ENCODE measurements at regions not wholly inside any gene's neighbourhood (a gene's known extent, or its start where the extent isn't known, plus 50 kb on each side); places are given as distances from the start of the nearest gene placed in this dataset.
"Not testable (repeated sequence)": the region's sequence is repeated elsewhere in the genome, so short reads cannot be mapped to it uniquely, and the experiment has no call there.

- intact Hi-C loops (cut with DNase I): no loop called here
Observed at GRCh38 chr1:194477908-194478307, 1291.5 kb upstream of the B3GALT2 start.

GRCh38 chr1:194476872-194477271, 1290.5 kb upstream of the B3GALT2 start:
- intact Hi-C loops (cut with DNase I): no loop called here
- no peak for DNase-seq (ENCODE audit: low spot score)

More at GRCh38 chr1:194477908-194478307, 1291.5 kb upstream of the B3GALT2 start:
- no peak for DNase-seq (ENCODE audit: low spot score)

- no peak for DNase-seq (ENCODE audit: low spot score)
- intact Hi-C loops (cut with DNase I): no loop called here
Observed at GRCh38 chr1:194476351-194476750, 1289.9 kb upstream of the B3GALT2 start.

- no peak for DNase-seq (ENCODE audit: low spot score)
- intact Hi-C loops (cut with DNase I): no loop called here
Observed at GRCh38 chr1:194474701-194475100, 1288.3 kb upstream of the B3GALT2 start.

GRCh38 chr1:194473766-194474165, 1287.4 kb upstream of the B3GALT2 start:
- intact Hi-C loops (cut with DNase I): no loop called here
- no peak for DNase-seq (ENCODE audit: low spot score)

- intact Hi-C loops (cut with DNase I): no loop called here
- no peak for DNase-seq (ENCODE audit: low spot score)
Observed at GRCh38 chr1:194469282-194469681, 1282.9 kb upstream of the B3GALT2 start.

GRCh38 chr1:194466706-194467105, 1280.3 kb upstream of the B3GALT2 start:
- DNase-seq (ENCODE audit: low spot score): no peak

GRCh38 chr1:194447636-194448035, 1261.2 kb upstream of the B3GALT2 start:
- DNase-seq (ENCODE audit: low spot score): no peak
- intact Hi-C loops (cut with DNase I): no loop called here

More at GRCh38 chr1:194466706-194467105, 1280.3 kb upstream of the B3GALT2 start:
- intact Hi-C loops (cut with DNase I): no loop called here

- intact Hi-C loops (cut with DNase I): no loop called here
- DNase-seq (ENCODE audit: low spot score): no peak
Observed at GRCh38 chr1:194445244-194445643, 1258.8 kb upstream of the B3GALT2 start.

GRCh38 chr1:194442901-194443575, 1256.6 kb upstream of the B3GALT2 start:
- intact Hi-C loops (cut with DNase I): no loop called here
- no peak for DNase-seq (ENCODE audit: low spot score)

GRCh38 chr1:194437135-194437534, 1250.7 kb upstream of the B3GALT2 start:
- no peak for DNase-seq (ENCODE audit: low spot score)
- intact Hi-C loops (cut with DNase I): no loop called here

- intact Hi-C loops (cut with DNase I): no loop called here
- DNase-seq (ENCODE audit: low spot score): no peak
Observed at GRCh38 chr1:194431121-194431520, 1244.7 kb upstream of the B3GALT2 start.

GRCh38 chr1:194420706-194421105, 1234.3 kb upstream of the B3GALT2 start:
- DNase-seq (ENCODE audit: low spot score): no peak
- intact Hi-C loops (cut with DNase I): no loop called here

GRCh38 chr1:194419721-194420120, 1233.3 kb upstream of the B3GALT2 start:
- DNase-seq (ENCODE audit: low spot score): no peak
- intact Hi-C loops (cut with DNase I): no loop called here

- DNase-seq (ENCODE audit: low spot score): no peak
- intact Hi-C loops (cut with DNase I): no loop called here
Observed at GRCh38 chr1:194410756-194411155, 1224.3 kb upstream of the B3GALT2 start.

GRCh38 chr1:194407238-194407637, 1220.8 kb upstream of the B3GALT2 start:
- DNase-seq (ENCODE audit: low spot score); intact Hi-C loops (cut with DNase I): not testable (repeated sequence)

GRCh38 chr1:194394676-194395075, 1208.3 kb upstream of the B3GALT2 start:
- no peak for DNase-seq (ENCODE audit: low spot score)

GRCh38 chr1:194387531-194387930, 1201.1 kb upstream of the B3GALT2 start:
- DNase-seq (ENCODE audit: low spot score): no peak
- intact Hi-C loops (cut with DNase I): no loop called here

More at GRCh38 chr1:194394676-194395075, 1208.3 kb upstream of the B3GALT2 start:
- intact Hi-C loops (cut with DNase I): no loop called here

GRCh38 chr1:194378517-194378916, 1192.1 kb upstream of the B3GALT2 start:
- no peak for DNase-seq (ENCODE audit: low spot score)
- intact Hi-C loops (cut with DNase I): no loop called here

- intact Hi-C loops (cut with DNase I): no loop called here
- DNase-seq (ENCODE audit: low spot score): no peak
Observed at GRCh38 chr1:194374649-194375048, 1188.2 kb upstream of the B3GALT2 start.

- intact Hi-C loops (cut with DNase I): no loop called here
- no peak for DNase-seq (ENCODE audit: low spot score)
Observed at GRCh38 chr1:194372266-194372665, 1185.9 kb upstream of the B3GALT2 start.

- DNase-seq (ENCODE audit: low spot score): no peak
- intact Hi-C loops (cut with DNase I): no loop called here
Observed at GRCh38 chr1:194369622-194370021, 1183.2 kb upstream of the B3GALT2 start.
